ENCODE measurements at regions not wholly inside any gene's neighbourhood (a gene's known extent, or its start where the extent isn't known, plus 50 kb on each side); places are given as distances from the start of the nearest gene placed in this dataset.

GRCh38 chr2:196482119-196483065 is 157.1 kb upstream of the CCDC150 start:
- H3K27ac ChIP-seq: no peak overlapping the region
- H3K27me3 ChIP-seq: peaks cover 0 to 9% (median 0%) of the 10 kb centered on the region in 3 donors
- TF ChIP-seq POLR2A (IDR thresholded peaks at IDR 0.05) (no peak), EP300 (IDR thresholded peaks at IDR 0.05) (no peak), POLR2AphosphoS5 (IDR thresholded peaks at IDR 0.05) (no peak)
- TF ChIP-seq, protein P1, sequence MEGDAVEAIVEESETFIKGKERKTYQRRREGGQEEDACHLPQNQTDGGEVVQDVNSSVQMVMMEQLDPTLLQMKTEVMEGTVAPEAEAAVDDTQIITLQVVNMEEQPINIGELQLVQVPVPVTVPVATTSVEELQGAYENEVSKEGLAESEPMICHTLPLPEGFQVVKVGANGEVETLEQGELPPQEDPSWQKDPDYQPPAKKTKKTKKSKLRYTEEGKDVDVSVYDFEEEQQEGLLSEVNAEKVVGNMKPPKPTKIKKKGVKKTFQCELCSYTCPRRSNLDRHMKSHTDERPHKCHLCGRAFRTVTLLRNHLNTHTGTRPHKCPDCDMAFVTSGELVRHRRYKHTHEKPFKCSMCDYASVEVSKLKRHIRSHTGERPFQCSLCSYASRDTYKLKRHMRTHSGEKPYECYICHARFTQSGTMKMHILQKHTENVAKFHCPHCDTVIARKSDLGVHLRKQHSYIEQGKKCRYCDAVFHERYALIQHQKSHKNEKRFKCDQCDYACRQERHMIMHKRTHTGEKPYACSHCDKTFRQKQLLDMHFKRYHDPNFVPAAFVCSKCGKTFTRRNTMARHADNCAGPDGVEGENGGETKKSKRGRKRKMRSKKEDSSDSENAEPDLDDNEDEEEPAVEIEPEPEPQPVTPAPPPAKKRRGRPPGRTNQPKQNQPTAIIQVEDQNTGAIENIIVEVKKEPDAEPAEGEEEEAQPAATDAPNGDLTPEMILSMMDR (IDR thresholded peaks at IDR 0.05): no peak
- no peaks in the 10 kb centered on the region for H3K9me3 ChIP-seq
- no peak for DNase-seq
- intact Hi-C loops (cut with DNase I; ENCODE audit: low total_unique reads): no loop called here
- H3K4me1 ChIP-seq: no peaks in the 10 kb centered on the region
- 82 to 89% (median 85%) methylated on average over 6 of the region's 6 CpGs for WGBS, 5 donors
- H3K4me3 ChIP-seq: no peak overlapping the region
- no peaks in the 10 kb centered on the region for H3K36me3 ChIP-seq

- TF ChIP-seq, protein P1 (IDR thresholded peaks at IDR 0.05): no peak
- no peak for TF ChIP-seq POLR2A (IDR thresholded peaks at IDR 0.05)
- no peak for TF ChIP-seq EP300 (IDR thresholded peaks at IDR 0.05)
- TF ChIP-seq POLR2AphosphoS5 (IDR thresholded peaks at IDR 0.05): no peak
- DNase-seq: peak in 1 of 2 donors; percentile 15
- H3K4me3 ChIP-seq: no peak overlapping the region
- no peaks in the 10 kb centered on the region for H3K36me3 ChIP-seq
- no peak overlapping the region for H3K27ac ChIP-seq
- intact Hi-C loops (cut with DNase I; ENCODE audit: low total_unique reads): no loop called here
- H3K9me3 ChIP-seq: no peaks in the 10 kb centered on the region
- H3K4me1 ChIP-seq: no peaks in the 10 kb centered on the region
- WGBS, 5 donors: 69 to 78% (median 72%) methylated on average over 3 of the region's 3 CpGs
- H3K27me3 ChIP-seq: peaks cover 0 to 6% (median 0%) of the 10 kb centered on the region in 3 donors
Measured at GRCh38 chr2:196486146-196486545, 153.4 kb upstream of the CCDC150 start.

- H3K9me3 ChIP-seq: no peaks in the 10 kb centered on the region
- intact Hi-C loops (cut with DNase I; ENCODE audit: low total_unique reads): no loop called here
- no peaks in the 10 kb centered on the region for H3K4me1 ChIP-seq
- H3K27me3 ChIP-seq: peaks cover 0 to 1% (median 0%) of the 10 kb centered on the region in 3 donors
- 72 to 87% (median 76%) methylated on average over 3 of the region's 3 CpGs for WGBS, 5 donors
- H3K36me3 ChIP-seq: no peaks in the 10 kb centered on the region
- no peak overlapping the region for H3K27ac ChIP-seq
- no peak overlapping the region for H3K4me3 ChIP-seq
- no peak for TF ChIP-seq POLR2A (IDR thresholded peaks at IDR 0.05)
- TF ChIP-seq, protein P1 (IDR thresholded peaks at IDR 0.05): no peak
- TF ChIP-seq POLR2AphosphoS5 (IDR thresholded peaks at IDR 0.05): no peak
- TF ChIP-seq EP300 (IDR thresholded peaks at IDR 0.05): no peak
- DNase-seq: peak in 1 of 2 donors; percentile 7
Measured at GRCh38 chr2:196487417-196487816, 152.1 kb upstream of the CCDC150 start.

DNA sequence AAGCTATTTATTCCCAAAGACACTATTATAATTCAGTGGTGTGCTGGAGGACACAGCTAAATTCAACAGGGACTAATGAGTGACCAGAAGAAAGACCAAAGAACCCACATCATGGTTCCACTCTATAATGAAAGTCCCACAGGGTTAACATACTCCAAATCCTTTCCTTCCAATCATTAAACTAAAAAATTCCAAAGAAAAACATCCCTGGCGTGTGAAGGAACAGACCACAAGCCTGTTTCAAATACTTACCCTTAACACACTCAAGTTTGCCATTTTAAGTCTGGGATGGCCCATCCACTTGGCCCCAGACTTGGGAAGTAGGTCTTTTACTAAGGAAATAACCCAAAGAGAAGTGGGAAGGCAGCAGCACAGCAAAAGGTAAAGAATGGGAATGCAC is 150.1 kb upstream of the CCDC150 start:
- no peak for DNase-seq
- intact Hi-C loops (cut with DNase I; ENCODE audit: low total_unique reads): no loop called here

More for the DNA sequence above, 150.1 kb upstream of the CCDC150 start:
- H3K27ac ChIP-seq: no peak overlapping the region
- H3K9me3 ChIP-seq: peaks cover 0 to 7% (median 2%) of the 10 kb centered on the region in 4 donors
- H3K4me3 ChIP-seq: no peak overlapping the region
- TF ChIP-seq, protein P1 (IDR thresholded peaks at IDR 0.05): no peak
- TF ChIP-seq EP300 (IDR thresholded peaks at IDR 0.05): no peak
- TF ChIP-seq POLR2AphosphoS5 (IDR thresholded peaks at IDR 0.05): no peak
- TF ChIP-seq POLR2A (IDR thresholded peaks at IDR 0.05): no peak
- no peaks in the 10 kb centered on the region for H3K4me1 ChIP-seq
- no peaks in the 10 kb centered on the region for H3K27me3 ChIP-seq
- WGBS, 5 donors: 55 to 78% (median 77%) methylated on average over 1 of the region's 1 CpG
- no peaks in the 10 kb centered on the region for H3K36me3 ChIP-seq

All from stomach (tissue), 8 donors.